ENCODE measurements at regions not wholly inside any gene's neighbourhood (a gene's known extent, or its start where the extent isn't known, plus 50 kb on each side); places are given as distances from the start of the nearest gene placed in this dataset.

GRCh38 chr11:103623933-103624332 lies 412.5 kb upstream of the DDI1 start:
- no peak for DNase-seq (ENCODE audit: low read depth, low spot score)

GRCh38 chr11:103624708-103625623 lies 411.5 kb upstream of the DDI1 start:
- DNase-seq (ENCODE audit: low read depth, low spot score) = peak; percentile 83

GRCh38 chr11:103625624-103625965 lies 410.8 kb upstream of the DDI1 start:
- DNase-seq (ENCODE audit: low read depth, low spot score) = no peak

- DNase-seq (ENCODE audit: low read depth, low spot score) = no peak
These were observed 408.3 kb upstream of the DDI1 start for GRCh38 chr11:103628121-103628520.

- no peak for DNase-seq (ENCODE audit: low read depth, low spot score)
These were observed 404.6 kb upstream of the DDI1 start for GRCh38 chr11:103631841-103632240.

GRCh38 chr11:103633068-103633788 lies 403.2 kb upstream of the DDI1 start:
- peak; percentile 83 for DNase-seq (ENCODE audit: low read depth, low spot score)

GRCh38 chr11:103633819-103634590 lies 402.4 kb upstream of the DDI1 start:
- no peak for DNase-seq (ENCODE audit: low read depth, low spot score)

GRCh38 chr11:103636232-103636631 lies 400.2 kb upstream of the DDI1 start:
- DNase-seq (ENCODE audit: low read depth, low spot score) = no peak

GRCh38 chr11:103637295-103637694 lies 399.1 kb upstream of the DDI1 start:
- DNase-seq (ENCODE audit: low read depth, low spot score) = peak; percentile 36

- no peak for DNase-seq (ENCODE audit: low read depth, low spot score)
These were observed 398.6 kb upstream of the DDI1 start for GRCh38 chr11:103637831-103638230.

GRCh38 chr11:103644676-103645075 lies 391.8 kb upstream of the DDI1 start:
- DNase-seq (ENCODE audit: low read depth, low spot score) = no peak

- no peak for DNase-seq (ENCODE audit: low read depth, low spot score)
These were observed 388.4 kb upstream of the DDI1 start for GRCh38 chr11:103648054-103648453.

GRCh38 chr11:103648670-103649400 lies 387.6 kb upstream of the DDI1 start:
- peak; percentile 50 for DNase-seq (ENCODE audit: low read depth, low spot score)

GRCh38 chr11:103649401-103649895 lies 387.0 kb upstream of the DDI1 start:
- no peak for DNase-seq (ENCODE audit: low read depth, low spot score)

- no peak for DNase-seq (ENCODE audit: low read depth, low spot score)
These were observed 386.1 kb upstream of the DDI1 start for GRCh38 chr11:103650330-103650729.

- no peak for DNase-seq (ENCODE audit: low read depth, low spot score)
These were observed 385.0 kb upstream of the DDI1 start for GRCh38 chr11:103651341-103651998.

GRCh38 chr11:103652013-103652412 lies 384.4 kb upstream of the DDI1 start:
- peak; percentile 21 for DNase-seq (ENCODE audit: low read depth, low spot score)

GRCh38 chr11:103656382-103656781 lies 380.1 kb upstream of the DDI1 start:
- no peak for DNase-seq (ENCODE audit: low read depth, low spot score)

- DNase-seq (ENCODE audit: low read depth, low spot score) = no peak
These were observed 377.2 kb upstream of the DDI1 start for GRCh38 chr11:103659206-103659618.

- DNase-seq (ENCODE audit: low read depth, low spot score) = no peak
These were observed 376.7 kb upstream of the DDI1 start for GRCh38 chr11:103659743-103660142.

- DNase-seq (ENCODE audit: low read depth, low spot score) = no peak
These were observed 375.3 kb upstream of the DDI1 start for GRCh38 chr11:103661185-103661584.
